ENCODE measurements at regions not wholly inside any gene's neighbourhood (a gene's known extent, or its start where the extent isn't known, plus 50 kb on each side); places are given as distances from the start of the nearest gene placed in this dataset.
"Not testable (repeated sequence)": the region's sequence is repeated elsewhere in the genome, so short reads cannot be mapped to it uniquely, and the experiment has no call there.

GRCh38 chr22:11037314-11037713, 4490.7 kb upstream of the OR11H1 start:
- POLR2A ChIA-PET; H3K79me2 ChIP-seq (ENCODE audit: control insufficient read depth, insufficient read depth, low read length); DNase-seq; ATAC-seq (ENCODE audit: low read depth); H3K4me3 ChIP-seq (ENCODE audit: control extremely low read depth in 1 of 5, extremely low read depth in 1 of 5, insufficient read depth in 1 of 5, low read depth in 2 of 5, low read length in 4 of 5); H3K36me3 ChIP-seq (replicated peaks in 1 of 2; ENCODE audit: control extremely low read depth in 1 of 2, control insufficient read depth in 1 of 2, extremely low read depth in 1 of 2, insufficient read depth in 2 of 2, low read length in 1 of 2); H3K27ac ChIP-seq (ENCODE audit: low read length in 2 of 2); H3K27me3 Mint-ChIP-seq; H3K4me3 Mint-ChIP-seq; H4K20me1 ChIP-seq (ENCODE audit: control insufficient read depth, insufficient read depth, low read length, poor library complexity, severe bottlenecking); CTCF ChIA-PET; H3K27ac Mint-ChIP-seq; H3K4me1 Mint-ChIP-seq; H3K27me3 ChIP-seq (replicated peaks in 1 of 4; ENCODE audit: control extremely low read depth in 1 of 4, control insufficient read depth in 3 of 4, insufficient read depth in 4 of 4, low read length in 3 of 4); intact Hi-C loops (cut with micrococcal nuclease); H3K9ac ChIP-seq (ENCODE audit: low read length); H2AFZ ChIP-seq (ENCODE audit: insufficient read depth, low read depth, low read length, poor library complexity, severe bottlenecking); H3K4me1 ChIP-seq (ENCODE audit: control insufficient read depth in 2 of 2, insufficient read depth in 2 of 2, low read length in 2 of 2); H3K4me2 ChIP-seq (replicated peaks; ENCODE audit: low read depth, low read length, poor library complexity, severe bottlenecking): not testable (repeated sequence)
- 88% methylated on average over 1 of the region's 1 CpG for WGBS (ENCODE audit: insufficient coverage)
- H3K9me3 ChIP-seq (ENCODE audit: control extremely low read depth in 1 of 3, control insufficient read depth in 2 of 3, insufficient read depth in 1 of 3, low read length in 2 of 3) = peaks cover 7 to 65% (median 40%) of the 10 kb centered on the region in 3 donors
- peaks cover 28% of the 10 kb centered on the region for H3K9me3 Mint-ChIP-seq (ENCODE audit: insufficient read depth)

- H3K4me3 ChIP-seq (ENCODE audit: control extremely low read depth in 1 of 5, extremely low read depth in 1 of 5, insufficient read depth in 1 of 5, low read depth in 2 of 5, low read length in 4 of 5); H3K4me2 ChIP-seq (replicated peaks; ENCODE audit: low read depth, low read length, poor library complexity, severe bottlenecking); H3K27me3 ChIP-seq (replicated peaks in 1 of 4; ENCODE audit: control extremely low read depth in 1 of 4, control insufficient read depth in 3 of 4, insufficient read depth in 4 of 4, low read length in 3 of 4); H3K4me1 ChIP-seq (ENCODE audit: control insufficient read depth in 2 of 2, insufficient read depth in 2 of 2, low read length in 2 of 2); H3K27ac Mint-ChIP-seq; H4K20me1 ChIP-seq (ENCODE audit: control insufficient read depth, insufficient read depth, low read length, poor library complexity, severe bottlenecking); H3K9ac ChIP-seq (ENCODE audit: low read length); H3K27me3 Mint-ChIP-seq; H3K27ac ChIP-seq (ENCODE audit: low read length in 2 of 2); ATAC-seq (ENCODE audit: low read depth); DNase-seq; H2AFZ ChIP-seq (ENCODE audit: insufficient read depth, low read depth, low read length, poor library complexity, severe bottlenecking); H3K79me2 ChIP-seq (ENCODE audit: control insufficient read depth, insufficient read depth, low read length); H3K4me1 Mint-ChIP-seq; H3K4me3 Mint-ChIP-seq; intact Hi-C loops (cut with micrococcal nuclease); CTCF ChIA-PET; POLR2A ChIA-PET; H3K36me3 ChIP-seq (replicated peaks in 1 of 2; ENCODE audit: control extremely low read depth in 1 of 2, control insufficient read depth in 1 of 2, extremely low read depth in 1 of 2, insufficient read depth in 2 of 2, low read length in 1 of 2): not testable (repeated sequence)
- no CpG with 5 or more reads among the region's 2 CpGs for WGBS (ENCODE audit: insufficient coverage)
- peaks cover 7 to 60% (median 37%) of the 10 kb centered on the region in 3 donors for H3K9me3 ChIP-seq (ENCODE audit: control extremely low read depth in 1 of 3, control insufficient read depth in 2 of 3, insufficient read depth in 1 of 3, low read length in 2 of 3)
- H3K9me3 Mint-ChIP-seq (ENCODE audit: insufficient read depth) = peaks cover 28% of the 10 kb centered on the region
Measured at GRCh38 chr22:11037814-11038213, 4490.2 kb upstream of the OR11H1 start.

GRCh38 chr22:11038786-11039185, 4489.2 kb upstream of the OR11H1 start:
- H3K4me3 Mint-ChIP-seq; H4K20me1 ChIP-seq (ENCODE audit: control insufficient read depth, insufficient read depth, low read length, poor library complexity, severe bottlenecking); H3K9ac ChIP-seq (ENCODE audit: low read length); H3K27ac Mint-ChIP-seq; H3K36me3 ChIP-seq (replicated peaks in 1 of 2; ENCODE audit: control extremely low read depth in 1 of 2, control insufficient read depth in 1 of 2, extremely low read depth in 1 of 2, insufficient read depth in 2 of 2, low read length in 1 of 2); ATAC-seq (ENCODE audit: low read depth); CTCF ChIA-PET; DNase-seq; intact Hi-C loops (cut with micrococcal nuclease); H3K27me3 Mint-ChIP-seq; H3K27me3 ChIP-seq (replicated peaks in 1 of 4; ENCODE audit: control extremely low read depth in 1 of 4, control insufficient read depth in 3 of 4, insufficient read depth in 4 of 4, low read length in 3 of 4); H3K27ac ChIP-seq (ENCODE audit: low read length in 2 of 2); POLR2A ChIA-PET; H3K4me1 Mint-ChIP-seq; H3K4me1 ChIP-seq (ENCODE audit: control insufficient read depth in 2 of 2, insufficient read depth in 2 of 2, low read length in 2 of 2); H3K4me3 ChIP-seq (ENCODE audit: control extremely low read depth in 1 of 5, extremely low read depth in 1 of 5, insufficient read depth in 1 of 5, low read depth in 2 of 5, low read length in 4 of 5); H2AFZ ChIP-seq (ENCODE audit: insufficient read depth, low read depth, low read length, poor library complexity, severe bottlenecking); H3K79me2 ChIP-seq (ENCODE audit: control insufficient read depth, insufficient read depth, low read length); H3K4me2 ChIP-seq (replicated peaks; ENCODE audit: low read depth, low read length, poor library complexity, severe bottlenecking): not testable (repeated sequence)
- peaks cover 7 to 51% (median 41%) of the 10 kb centered on the region in 3 donors for H3K9me3 ChIP-seq (ENCODE audit: control extremely low read depth in 1 of 3, control insufficient read depth in 2 of 3, insufficient read depth in 1 of 3, low read length in 2 of 3)
- peaks cover 30% of the 10 kb centered on the region for H3K9me3 Mint-ChIP-seq (ENCODE audit: insufficient read depth)
- WGBS (ENCODE audit: insufficient coverage) = 69% methylated on average over 7 of the region's 7 CpGs

GRCh38 chr22:11041416-11041815, 4486.6 kb upstream of the OR11H1 start:
- H3K27me3 Mint-ChIP-seq; H3K27ac Mint-ChIP-seq; CTCF ChIA-PET; H3K27ac ChIP-seq (ENCODE audit: low read length in 2 of 2); H3K79me2 ChIP-seq (ENCODE audit: control insufficient read depth, insufficient read depth, low read length); ATAC-seq (ENCODE audit: low read depth); H3K4me1 ChIP-seq (ENCODE audit: control insufficient read depth in 2 of 2, insufficient read depth in 2 of 2, low read length in 2 of 2); DNase-seq; H3K27me3 ChIP-seq (replicated peaks in 1 of 4; ENCODE audit: control extremely low read depth in 1 of 4, control insufficient read depth in 3 of 4, insufficient read depth in 4 of 4, low read length in 3 of 4); H4K20me1 ChIP-seq (ENCODE audit: control insufficient read depth, insufficient read depth, low read length, poor library complexity, severe bottlenecking); H3K4me3 ChIP-seq (ENCODE audit: control extremely low read depth in 1 of 5, extremely low read depth in 1 of 5, insufficient read depth in 1 of 5, low read depth in 2 of 5, low read length in 4 of 5); H3K9ac ChIP-seq (ENCODE audit: low read length); POLR2A ChIA-PET; H3K4me3 Mint-ChIP-seq; H2AFZ ChIP-seq (ENCODE audit: insufficient read depth, low read depth, low read length, poor library complexity, severe bottlenecking); intact Hi-C loops (cut with micrococcal nuclease); H3K36me3 ChIP-seq (replicated peaks in 1 of 2; ENCODE audit: control extremely low read depth in 1 of 2, control insufficient read depth in 1 of 2, extremely low read depth in 1 of 2, insufficient read depth in 2 of 2, low read length in 1 of 2); H3K4me2 ChIP-seq (replicated peaks; ENCODE audit: low read depth, low read length, poor library complexity, severe bottlenecking); H3K4me1 Mint-ChIP-seq: not testable (repeated sequence)
- 70% methylated on average over 9 of the region's 9 CpGs for WGBS (ENCODE audit: insufficient coverage)
- peaks cover 4 to 29% (median 29%) of the 10 kb centered on the region in 3 donors for H3K9me3 ChIP-seq (ENCODE audit: control extremely low read depth in 1 of 3, control insufficient read depth in 2 of 3, insufficient read depth in 1 of 3, low read length in 2 of 3)
- peaks cover 23% of the 10 kb centered on the region for H3K9me3 Mint-ChIP-seq (ENCODE audit: insufficient read depth)
